HFFc6 (cell line): ENCODE measurements at regions not wholly inside any gene's neighbourhood (a gene's known extent, or its start where the extent isn't known, plus 50 kb on each side); places are given as distances from the start of the nearest gene placed in this dataset.

Source experiments
- DNase-seq: peaks from one replicate; pipeline ENCODE4 v3.0.0-alpha.2; 2018
- H3K27ac Mint-ChIP-seq: 2 replicates; pipeline ENCODE4 v1.8.0; 2020; ENCODE audit warnings: mild to moderate bottlenecking, mixed read lengths
- H3K27me3 Mint-ChIP-seq: 2 replicates; pipeline ENCODE4 v1.8.0; 2021; ENCODE audit warnings: mild to moderate bottlenecking, moderate library complexity, mixed read lengths; ENCODE audit not compliant: insufficient read depth
- H3K36me3 Mint-ChIP-seq: 2 replicates; pipeline ENCODE4 v1.8.0; 2021; ENCODE audit warnings: low read depth, mixed read lengths
- H3K4me1 Mint-ChIP-seq: 2 replicates; pipeline ENCODE4 v1.8.0; 2020; ENCODE audit warnings: low read depth, mixed read lengths
- H3K4me3 Mint-ChIP-seq: 2 replicates; pipeline ENCODE4 v1.8.0; 2020; ENCODE audit warnings: mild to moderate bottlenecking, moderate library complexity, mixed read lengths
- H3K9me3 Mint-ChIP-seq: 2 replicates; pipeline ENCODE4 v1.8.0; 2020; ENCODE audit warnings: mild to moderate bottlenecking, mixed read lengths
- TF ChIP-seq, protein P1 (sequence below): fragments of 200-600 bp; sonication (generic); IDR thresholded peaks from 2 replicates; pipeline ENCODE4 v1.5.0; 2021; ENCODE audit warnings: antibody characterized with exemption, mild to moderate bottlenecking

DNA sequence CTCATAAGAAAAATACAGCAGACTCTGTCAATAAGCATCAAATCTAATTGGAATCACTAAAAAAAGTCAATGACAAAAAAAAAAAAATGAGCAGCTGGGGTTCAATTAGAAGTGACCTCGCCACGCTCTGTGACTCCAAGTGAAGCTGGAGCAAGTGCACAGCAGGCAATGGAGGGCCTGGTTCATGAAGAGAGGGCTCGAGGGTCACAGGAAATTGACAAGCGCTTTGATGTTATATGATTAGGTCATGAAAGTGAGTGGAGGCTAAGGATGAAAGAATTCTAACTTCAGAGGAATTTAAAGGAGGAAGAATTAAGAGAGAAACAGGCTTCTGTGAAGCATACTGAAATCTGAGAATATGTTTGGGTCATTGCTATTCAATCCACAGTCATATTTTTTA, 85.4 kb upstream of the TMEM18 start:
- no peak for DNase-seq
- Mint-ChIP-seq H3K27me3 (peaks cover 2% of the 10 kb centered on the region; the same call in 1 of the 2 replicates), H3K27ac (no peak overlapping the region), H3K9me3 (peaks cover 15% of the 10 kb centered on the region; the same call in 1 of the 2 replicates), H3K4me1 (no peaks in the 10 kb centered on the region), H3K4me3 (no peak overlapping the region), H3K36me3 (no peaks in the 10 kb centered on the region)
- TF ChIP-seq, protein P1, sequence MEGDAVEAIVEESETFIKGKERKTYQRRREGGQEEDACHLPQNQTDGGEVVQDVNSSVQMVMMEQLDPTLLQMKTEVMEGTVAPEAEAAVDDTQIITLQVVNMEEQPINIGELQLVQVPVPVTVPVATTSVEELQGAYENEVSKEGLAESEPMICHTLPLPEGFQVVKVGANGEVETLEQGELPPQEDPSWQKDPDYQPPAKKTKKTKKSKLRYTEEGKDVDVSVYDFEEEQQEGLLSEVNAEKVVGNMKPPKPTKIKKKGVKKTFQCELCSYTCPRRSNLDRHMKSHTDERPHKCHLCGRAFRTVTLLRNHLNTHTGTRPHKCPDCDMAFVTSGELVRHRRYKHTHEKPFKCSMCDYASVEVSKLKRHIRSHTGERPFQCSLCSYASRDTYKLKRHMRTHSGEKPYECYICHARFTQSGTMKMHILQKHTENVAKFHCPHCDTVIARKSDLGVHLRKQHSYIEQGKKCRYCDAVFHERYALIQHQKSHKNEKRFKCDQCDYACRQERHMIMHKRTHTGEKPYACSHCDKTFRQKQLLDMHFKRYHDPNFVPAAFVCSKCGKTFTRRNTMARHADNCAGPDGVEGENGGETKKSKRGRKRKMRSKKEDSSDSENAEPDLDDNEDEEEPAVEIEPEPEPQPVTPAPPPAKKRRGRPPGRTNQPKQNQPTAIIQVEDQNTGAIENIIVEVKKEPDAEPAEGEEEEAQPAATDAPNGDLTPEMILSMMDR, result no peak

DNA sequence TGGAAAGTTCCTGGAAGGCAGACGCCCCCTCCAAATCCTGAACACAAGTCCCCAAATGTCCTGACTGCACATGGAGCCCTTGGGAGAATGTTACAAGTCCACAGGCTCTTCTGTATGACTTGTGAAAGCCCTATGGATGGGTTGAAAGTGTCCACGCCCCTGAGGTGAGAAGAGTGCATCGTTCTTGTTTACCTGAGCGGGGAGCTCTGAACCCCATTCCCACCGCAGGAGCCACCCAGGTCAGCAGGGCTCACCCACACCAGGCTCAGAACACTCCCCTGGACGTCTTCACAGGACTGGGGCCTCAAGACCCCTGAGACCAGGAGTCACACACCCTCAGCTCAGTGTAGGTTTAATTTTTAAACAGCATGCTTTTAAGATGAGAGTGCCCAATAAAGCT, 84.2 kb upstream of the TMEM18 start:
- Mint-ChIP-seq H3K4me3 (no peak overlapping the region), H3K4me1 (no peaks in the 10 kb centered on the region), H3K36me3 (no peaks in the 10 kb centered on the region), H3K27me3 (no peaks in the 10 kb centered on the region), H3K27ac (no peak overlapping the region), H3K9me3 (peaks cover 11% of the 10 kb centered on the region; the same call in 1 of the 2 replicates)
- no peak for DNase-seq
- TF ChIP-seq, protein P1, result no peak

DNA sequence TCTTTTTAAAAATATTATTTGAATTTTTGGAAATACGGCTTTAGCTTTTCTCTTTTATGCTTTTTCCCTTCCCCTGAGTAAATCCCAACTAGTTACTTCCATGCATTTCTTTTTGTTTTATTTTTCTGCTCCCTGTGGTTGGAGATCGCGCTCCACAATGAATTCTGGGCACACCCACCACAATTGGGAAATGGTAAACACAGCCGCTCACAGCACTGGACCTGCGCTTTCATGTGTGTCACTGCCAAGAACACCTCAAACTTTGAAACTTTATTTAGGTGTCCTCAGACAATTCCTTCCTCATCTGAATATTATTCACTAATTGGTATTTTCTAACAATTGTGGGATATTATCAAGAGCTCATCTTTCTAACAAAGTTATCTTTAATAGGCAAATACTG, 82.8 kb upstream of the TMEM18 start:
- DNase-seq, result no peak
- peaks cover 4% of the 10 kb centered on the region; the same call in 1 of the 2 replicates for H3K9me3 Mint-ChIP-seq
- no peak overlapping the region for H3K4me3 Mint-ChIP-seq
- no peak overlapping the region for H3K27ac Mint-ChIP-seq
- TF ChIP-seq, protein P1, result no peak
- H3K27me3 Mint-ChIP-seq, result peaks cover 4% of the 10 kb centered on the region
- H3K4me1 Mint-ChIP-seq, result no peaks in the 10 kb centered on the region
- no peaks in the 10 kb centered on the region for H3K36me3 Mint-ChIP-seq

DNA sequence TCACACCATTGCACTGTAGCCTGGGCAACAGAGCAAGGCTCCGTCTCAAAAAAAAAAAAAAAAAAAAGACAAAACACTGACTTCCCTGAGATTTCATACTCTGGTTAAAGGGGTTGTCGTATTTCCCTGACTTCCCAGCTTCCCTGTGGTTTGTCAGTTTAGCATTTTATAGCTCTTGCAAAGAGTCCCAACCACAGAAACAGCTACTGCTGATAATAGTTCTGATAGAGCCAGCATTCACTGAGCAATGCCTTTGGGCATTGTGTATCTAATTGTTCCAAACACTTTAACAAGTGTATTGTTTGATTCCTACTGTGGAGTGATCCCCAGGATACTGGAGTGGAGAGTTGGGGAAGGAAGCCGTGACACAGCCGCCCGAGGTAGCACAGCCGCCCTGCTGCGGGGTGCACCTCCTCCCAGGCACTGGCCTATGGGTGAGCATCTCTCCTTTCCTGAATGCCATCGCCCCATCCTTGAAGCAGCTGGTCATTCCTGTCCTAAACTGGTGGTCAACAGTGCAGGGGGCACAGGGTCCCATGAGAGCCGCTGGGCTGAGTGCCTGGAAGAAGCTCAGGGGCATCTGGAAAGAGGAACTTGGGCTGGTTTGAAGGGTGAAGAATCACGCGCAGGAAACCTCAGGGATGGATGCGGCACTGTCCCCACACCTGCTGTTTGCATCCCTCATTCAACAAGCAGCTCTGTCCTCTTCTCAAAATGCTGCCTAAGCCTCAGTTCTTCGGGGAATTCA, 81.0 kb upstream of the TMEM18 start:
- peaks cover 4% of the 10 kb centered on the region for H3K27me3 Mint-ChIP-seq
- H3K27ac Mint-ChIP-seq, result no peak overlapping the region
- no peaks in the 10 kb centered on the region for H3K4me1 Mint-ChIP-seq
- no peaks in the 10 kb centered on the region for H3K36me3 Mint-ChIP-seq
- TF ChIP-seq, protein P1, result no peak
- no peak overlapping the region for H3K4me3 Mint-ChIP-seq
- H3K9me3 Mint-ChIP-seq, result peaks cover 4% of the 10 kb centered on the region; the same call in 1 of the 2 replicates
- DNase-seq, result no peak

DNA sequence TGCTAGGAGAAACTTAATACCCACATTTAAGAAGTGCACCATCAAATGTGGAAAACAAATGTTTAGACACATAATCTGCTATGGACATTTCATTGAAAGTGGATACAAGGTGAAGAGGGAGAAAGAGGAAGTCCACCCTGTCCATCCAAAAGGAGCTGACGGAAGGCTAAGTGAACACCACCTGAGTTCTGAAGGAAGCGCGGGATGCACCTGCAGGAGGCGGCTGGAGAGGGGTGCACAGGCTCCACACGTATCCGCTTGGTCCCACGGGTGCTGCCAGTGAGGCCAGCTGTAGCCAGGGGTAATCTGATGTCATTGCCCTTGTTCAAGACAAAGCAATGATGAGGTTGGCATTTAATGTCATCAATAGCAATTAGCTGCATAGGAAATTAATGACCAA, 75.9 kb upstream of the TMEM18 start:
- no peak overlapping the region for H3K4me3 Mint-ChIP-seq
- H3K36me3 Mint-ChIP-seq, result no peaks in the 10 kb centered on the region
- no peak overlapping the region for H3K27ac Mint-ChIP-seq
- TF ChIP-seq, protein P1, result no peak
- peaks cover 3% of the 10 kb centered on the region; the same call in 1 of the 2 replicates for H3K9me3 Mint-ChIP-seq
- H3K4me1 Mint-ChIP-seq, result no peaks in the 10 kb centered on the region
- DNase-seq, result no peak
- peaks cover 4% of the 10 kb centered on the region for H3K27me3 Mint-ChIP-seq
